ENCODE measurements at regions not wholly inside any gene's neighbourhood (a gene's known extent, or its start where the extent isn't known, plus 50 kb on each side); places are given as distances from the start of the nearest gene placed in this dataset.

DNA sequence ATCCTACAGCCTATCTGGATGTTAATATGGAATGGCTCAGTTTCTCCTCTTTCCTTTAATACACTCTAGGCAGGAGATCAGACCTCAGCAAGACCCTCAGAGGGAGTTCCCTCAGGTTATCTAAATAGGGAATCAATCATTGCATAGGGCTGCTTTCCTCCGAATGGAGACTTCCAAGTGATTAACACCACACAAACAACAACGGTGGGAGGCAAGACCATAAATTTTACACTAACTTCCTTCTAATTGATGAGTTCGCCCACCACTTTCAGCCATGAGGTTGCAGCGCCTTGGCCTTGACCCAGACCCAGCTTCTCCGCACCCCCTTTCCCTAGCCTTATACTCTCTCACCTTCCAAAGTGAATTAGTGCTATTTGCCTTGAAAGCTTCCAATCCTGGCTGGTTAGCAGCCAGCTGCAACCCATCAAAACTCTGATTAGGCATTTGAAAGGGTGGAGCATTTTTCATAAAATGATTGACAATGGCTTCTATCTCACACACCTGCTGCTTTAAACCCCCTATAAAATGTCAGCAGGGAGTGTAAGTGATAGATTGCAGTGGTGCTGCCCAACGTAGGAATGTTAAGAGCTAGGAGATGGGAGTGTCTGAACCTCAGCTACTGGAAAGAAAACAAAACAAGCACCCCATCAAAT, 534.9 kb upstream of the USP24 start:
- ChIA-PET POLR2A (no interaction called here), CTCF (no interaction called here)
- TF ChIP-seq SP1 (CRISPR knock-in tag; conservative IDR thresholded peaks at IDR 0.05) (no peak), ZNF532 (CRISPR knock-in tag; IDR thresholded peaks at IDR 0.05; ENCODE audit: borderline replicate concordance) (no peak), IRF2 (CRISPR knock-in tag; IDR thresholded peaks at IDR 0.05; ENCODE audit: borderline replicate concordance, low read depth) (no peak), ATF2 (CRISPR knock-in tag; IDR thresholded peaks at IDR 0.05; ENCODE audit: borderline replicate concordance, low read depth) (no peak)
- TF ChIP-seq, protein P1, sequence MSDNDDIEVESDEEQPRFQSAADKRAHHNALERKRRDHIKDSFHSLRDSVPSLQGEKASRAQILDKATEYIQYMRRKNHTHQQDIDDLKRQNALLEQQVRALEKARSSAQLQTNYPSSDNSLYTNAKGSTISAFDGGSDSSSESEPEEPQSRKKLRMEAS (CRISPR knock-in tag; IDR thresholded peaks at IDR 0.05): no peak
- no peaks in the 10 kb centered on the region for H3K27me3 Mint-ChIP-seq (ENCODE audit: low read depth)
- H3K4me3 Mint-ChIP-seq: no peak overlapping the region
- no peaks in the 10 kb centered on the region; the same call in 1 of the 2 replicates for H3K36me3 Mint-ChIP-seq
- peaks cover 14% of the 10 kb centered on the region for H3K9me3 Mint-ChIP-seq
- peaks cover 4% of the 10 kb centered on the region; the same call in 1 of the 2 replicates for H3K4me1 Mint-ChIP-seq
- DNase-seq (ENCODE audit: low spot score) (no peak), ATAC-seq (no peak)
- no peak overlapping the region for H3K27ac Mint-ChIP-seq

DNA sequence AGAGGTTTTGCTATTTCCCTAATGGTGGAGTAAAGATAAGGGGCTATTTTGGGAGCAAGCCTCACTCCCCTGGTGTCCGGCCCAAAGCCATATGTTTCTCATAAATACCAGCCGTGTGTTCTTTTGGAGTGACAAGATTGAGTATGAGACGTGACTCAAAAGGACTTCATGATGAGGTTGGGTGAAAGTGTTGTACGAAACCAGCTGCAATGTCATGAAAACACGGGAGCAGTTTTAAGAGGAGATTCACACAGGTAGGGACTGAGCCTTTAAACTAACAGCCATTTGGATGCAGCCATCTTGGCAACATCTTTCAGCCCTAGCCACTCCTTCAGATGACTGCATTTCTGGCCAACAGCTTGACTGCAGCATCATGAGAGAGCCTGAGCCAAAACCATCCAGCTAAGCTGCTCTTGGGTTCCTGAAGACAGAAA, 532.3 kb upstream of the USP24 start:
- no peaks in the 10 kb centered on the region for H3K27me3 Mint-ChIP-seq (ENCODE audit: low read depth)
- no peak overlapping the region for H3K4me3 Mint-ChIP-seq
- no peaks in the 10 kb centered on the region; the same call in 1 of the 2 replicates for H3K36me3 Mint-ChIP-seq
- H3K9me3 Mint-ChIP-seq: peaks cover 14% of the 10 kb centered on the region
- POLR2A ChIA-PET: no interaction called here
- ATAC-seq (no peak), DNase-seq (ENCODE audit: low spot score) (no peak)
- CTCF ChIA-PET: no interaction called here
- H3K4me1 Mint-ChIP-seq: peaks cover 6% of the 10 kb centered on the region; the same call in 1 of the 2 replicates
- no peak overlapping the region for H3K27ac Mint-ChIP-seq
- TF ChIP-seq GABPB1 (CRISPR knock-in tag; IDR thresholded peaks at IDR 0.05): no peak
- TF ChIP-seq ZSCAN18 (CRISPR knock-in tag; IDR thresholded peaks at IDR 0.05): no peak
- no peak for TF ChIP-seq STAT6 (CRISPR knock-in tag; conservative IDR thresholded peaks at IDR 0.05; ENCODE audit: low read depth)
- no peak for TF ChIP-seq KAT7 (CRISPR knock-in tag; IDR thresholded peaks at IDR 0.05; ENCODE audit: borderline replicate concordance)
- TF ChIP-seq MYBL2 (CRISPR knock-in tag; IDR thresholded peaks at IDR 0.05): no peak
- TF ChIP-seq, protein P2, sequence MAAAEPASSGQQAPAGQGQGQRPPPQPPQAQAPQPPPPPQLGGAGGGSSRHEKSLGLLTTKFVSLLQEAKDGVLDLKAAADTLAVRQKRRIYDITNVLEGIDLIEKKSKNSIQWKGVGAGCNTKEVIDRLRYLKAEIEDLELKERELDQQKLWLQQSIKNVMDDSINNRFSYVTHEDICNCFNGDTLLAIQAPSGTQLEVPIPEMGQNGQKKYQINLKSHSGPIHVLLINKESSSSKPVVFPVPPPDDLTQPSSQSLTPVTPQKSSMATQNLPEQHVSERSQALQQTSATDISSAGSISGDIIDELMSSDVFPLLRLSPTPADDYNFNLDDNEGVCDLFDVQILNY (CRISPR knock-in tag; IDR thresholded peaks at IDR 0.05): no peak
- TF ChIP-seq MLX (CRISPR knock-in tag; IDR thresholded peaks at IDR 0.05): no peak
- TF ChIP-seq E2F1 (CRISPR knock-in tag; IDR thresholded peaks at IDR 0.05): no peak
- no peak for TF ChIP-seq NFYB (CRISPR knock-in tag; conservative IDR thresholded peaks at IDR 0.05; ENCODE audit: low read depth)
- no peak for TF ChIP-seq ZNF396 (CRISPR knock-in tag; IDR thresholded peaks at IDR 0.05; ENCODE audit: borderline replicate concordance)
- TF ChIP-seq EMX1 (CRISPR knock-in tag; IDR thresholded peaks at IDR 0.05): no peak
- TF ChIP-seq, protein P3, sequence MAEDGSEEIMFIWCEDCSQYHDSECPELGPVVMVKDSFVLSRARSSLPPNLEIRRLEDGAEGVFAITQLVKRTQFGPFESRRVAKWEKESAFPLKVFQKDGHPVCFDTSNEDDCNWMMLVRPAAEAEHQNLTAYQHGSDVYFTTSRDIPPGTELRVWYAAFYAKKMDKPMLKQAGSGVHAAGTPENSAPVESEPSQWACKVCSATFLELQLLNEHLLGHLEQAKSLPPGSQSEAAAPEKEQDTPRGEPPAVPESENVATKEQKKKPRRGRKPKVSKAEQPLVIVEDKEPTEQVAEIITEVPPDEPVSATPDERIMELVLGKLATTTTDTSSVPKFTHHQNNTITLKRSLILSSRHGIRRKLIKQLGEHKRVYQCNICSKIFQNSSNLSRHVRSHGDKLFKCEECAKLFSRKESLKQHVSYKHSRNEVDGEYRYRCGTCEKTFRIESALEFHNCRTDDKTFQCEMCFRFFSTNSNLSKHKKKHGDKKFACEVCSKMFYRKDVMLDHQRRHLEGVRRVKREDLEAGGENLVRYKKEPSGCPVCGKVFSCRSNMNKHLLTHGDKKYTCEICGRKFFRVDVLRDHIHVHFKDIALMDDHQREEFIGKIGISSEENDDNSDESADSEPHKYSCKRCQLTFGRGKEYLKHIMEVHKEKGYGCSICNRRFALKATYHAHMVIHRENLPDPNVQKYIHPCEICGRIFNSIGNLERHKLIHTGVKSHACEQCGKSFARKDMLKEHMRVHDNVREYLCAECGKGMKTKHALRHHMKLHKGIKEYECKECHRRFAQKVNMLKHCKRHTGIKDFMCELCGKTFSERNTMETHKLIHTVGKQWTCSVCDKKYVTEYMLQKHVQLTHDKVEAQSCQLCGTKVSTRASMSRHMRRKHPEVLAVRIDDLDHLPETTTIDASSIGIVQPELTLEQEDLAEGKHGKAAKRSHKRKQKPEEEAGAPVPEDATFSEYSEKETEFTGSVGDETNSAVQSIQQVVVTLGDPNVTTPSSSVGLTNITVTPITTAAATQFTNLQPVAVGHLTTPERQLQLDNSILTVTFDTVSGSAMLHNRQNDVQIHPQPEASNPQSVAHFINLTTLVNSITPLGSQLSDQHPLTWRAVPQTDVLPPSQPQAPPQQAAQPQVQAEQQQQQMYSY (CRISPR knock-in tag; IDR thresholded peaks at IDR 0.05): no peak
